Right lobe of liver (tissue), 4 donors: ENCODE measurements at regions not wholly inside any gene's neighbourhood (a gene's known extent, or its start where the extent isn't known, plus 50 kb on each side); places are given as distances from the start of the nearest gene placed in this dataset.

ENCODE experiments used
- CTCF ChIP-seq, 4 donors: fragments of 200-600 bp in 3 of 4; fragments of 450-650 bp in 1 of 4; IDR thresholded peaks; one replicate each; pipeline versions ENCODE4 v1.5.1 to v1.8.0; 2016 to 2022; ENCODE audit warnings: antibody characterized with exemption in 4 of 4, mild to moderate bottlenecking in 2 of 4
- POLR2A ChIP-seq: fragments of 450-650 bp; IDR thresholded peaks from one replicate; pipeline ENCODE4 v1.6.1; 2017; ENCODE audit warnings: antibody characterized with exemption, mild to moderate bottlenecking
- donor health status: DM: no; HTN: no; CAD: no.
- donor health status: DM: no; HTN: no; CAD: no.
- donor health status: DM: no; HTN: yes; CAD: no.

DNA sequence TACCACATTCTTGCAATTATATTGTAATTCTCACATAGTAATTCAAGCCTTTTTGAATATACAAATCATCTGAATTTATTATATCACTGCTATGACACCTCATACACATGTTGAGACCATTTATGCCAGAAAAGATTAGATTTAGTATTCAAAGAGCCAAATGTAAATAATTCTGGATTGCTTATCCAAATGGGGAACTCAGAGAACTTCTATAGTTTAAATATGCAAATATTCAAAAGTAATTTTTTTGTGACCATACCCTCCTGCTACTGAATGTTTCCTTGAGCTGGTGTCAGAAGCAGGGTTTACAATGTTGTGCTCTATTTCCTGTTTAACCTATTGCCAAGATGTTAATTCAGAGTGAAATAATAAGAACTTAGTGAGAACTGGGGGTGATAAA, 372.2 kb downstream of the TRIML1 start:
- TF ChIP-seq CTCF (IDR thresholded peaks at IDR 0.05) = no peak
- TF ChIP-seq POLR2A = no peak
